Stimulated activated naive CD8-positive, alpha-beta T cell treated with anti-CD3 and anti-CD28 coated beads, Interleukin-15, Interleukin-2, amounts not matched to agents 100 ng/mL and 50 ng/mL, for 24 hours (primary cell): ENCODE measurements at regions not wholly inside any gene's neighbourhood (a gene's known extent, or its start where the extent isn't known, plus 50 kb on each side); places are given as distances from the start of the nearest gene placed in this dataset.
"Not testable (repeated sequence)": the region's sequence is repeated elsewhere in the genome, so short reads cannot be mapped to it uniquely, and the experiment has no call there.

Source experiments
- H3K27ac Mint-ChIP-seq: one replicate; pipeline ENCODE4 v1.8.0; 2021; ENCODE audit warnings: mild to moderate bottlenecking, mixed read lengths
- H3K27me3 Mint-ChIP-seq: one replicate; pipeline ENCODE4 v1.8.0; 2021; ENCODE audit warnings: mixed read lengths
- H3K36me3 Mint-ChIP-seq: one replicate; pipeline ENCODE4 v1.8.0; 2021; ENCODE audit warnings: low read depth, mixed read lengths
- H3K4me1 Mint-ChIP-seq: one replicate; pipeline ENCODE4 v1.8.0; 2021; ENCODE audit warnings: low read depth, mixed read lengths
- H3K4me3 Mint-ChIP-seq: one replicate; pipeline ENCODE4 v1.8.0; 2021; ENCODE audit warnings: mild to moderate bottlenecking, mixed read lengths
- H3K9me3 Mint-ChIP-seq: one replicate; pipeline ENCODE4 v1.8.0; 2021; ENCODE audit warnings: mixed read lengths

GRCh38 chr6:40148882-40149573 is 214.8 kb upstream of the MOCS1 start:
- Mint-ChIP-seq H3K36me3 (no peaks in the 10 kb centered on the region), H3K27ac (no peak overlapping the region), H3K4me1 (no peaks in the 10 kb centered on the region), H3K27me3 (peaks cover 8% of the 10 kb centered on the region), H3K9me3 (no peaks in the 10 kb centered on the region), H3K4me3 (no peak overlapping the region)

GRCh38 chr6:40146902-40147301 is 212.6 kb upstream of the MOCS1 start:
- Mint-ChIP-seq H3K36me3 (no peaks in the 10 kb centered on the region), H3K27me3 (peaks cover 8% of the 10 kb centered on the region), H3K27ac (no peak overlapping the region), H3K4me1 (no peaks in the 10 kb centered on the region), H3K9me3 (no peaks in the 10 kb centered on the region), H3K4me3 (no peak overlapping the region)

GRCh38 chr6:40139447-40139846 is 205.2 kb upstream of the MOCS1 start:
- Mint-ChIP-seq H3K4me1 (no peaks in the 10 kb centered on the region), H3K9me3 (peaks cover 4% of the 10 kb centered on the region), H3K36me3 (no peaks in the 10 kb centered on the region), H3K4me3 (no peak overlapping the region), H3K27me3 (peaks cover 12% of the 10 kb centered on the region), H3K27ac (no peak overlapping the region)

DNA sequence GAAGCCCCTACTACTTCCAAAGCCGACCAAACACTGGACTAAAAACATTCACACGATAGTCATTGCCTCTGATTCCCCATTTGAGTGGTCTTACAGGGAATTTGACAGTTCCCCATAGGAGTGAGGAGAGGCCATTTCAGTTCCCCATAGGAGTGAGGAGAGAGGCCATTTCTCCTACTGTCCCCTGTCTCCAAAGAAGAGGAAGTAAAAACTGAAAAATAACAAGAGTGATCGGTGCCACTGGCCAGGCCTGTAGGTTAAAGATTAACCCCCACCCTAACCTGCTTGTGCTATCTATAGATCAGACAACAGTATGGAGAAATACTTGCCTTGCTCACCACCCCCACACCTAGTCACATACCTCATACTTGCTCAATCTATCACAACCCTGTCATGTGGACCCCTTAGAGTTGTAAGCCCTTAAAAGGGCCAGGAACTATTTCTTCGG is 204.0 kb upstream of the MOCS1 start:
- H3K27me3 Mint-ChIP-seq: peaks cover 12% of the 10 kb centered on the region
- H3K4me1 Mint-ChIP-seq: no peaks in the 10 kb centered on the region
- no peak overlapping the region for H3K27ac Mint-ChIP-seq
- no peaks in the 10 kb centered on the region for H3K36me3 Mint-ChIP-seq
- no peak overlapping the region for H3K4me3 Mint-ChIP-seq
- H3K9me3 Mint-ChIP-seq: peaks cover 4% of the 10 kb centered on the region

DNA sequence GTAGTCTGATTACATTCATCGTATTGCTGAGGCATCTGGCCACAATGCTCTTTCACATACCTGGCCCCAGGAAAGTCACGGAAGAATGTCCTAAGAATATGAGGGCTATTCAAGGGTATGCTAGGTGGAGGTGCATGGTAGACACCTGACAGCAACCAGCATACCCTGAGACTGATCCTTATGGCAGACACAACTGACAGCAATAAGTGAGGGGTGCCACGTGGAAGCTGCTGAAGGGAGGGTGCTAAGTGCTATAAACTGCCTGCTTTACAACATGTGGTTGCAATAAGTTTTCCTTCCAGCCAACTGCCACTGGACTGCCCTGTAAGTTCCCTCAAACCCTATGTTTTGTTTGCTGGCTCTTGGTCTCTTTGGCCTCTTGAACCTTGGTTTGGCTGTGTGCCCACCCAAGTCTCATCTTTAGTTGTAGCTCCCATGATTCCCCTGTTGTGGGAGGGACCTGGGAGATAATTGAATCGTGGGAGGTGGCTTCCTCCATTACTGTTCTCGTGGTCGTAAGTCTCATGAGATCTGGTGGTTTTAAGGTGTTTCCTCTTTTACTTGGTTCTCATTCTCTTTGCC is 201.3 kb upstream of the MOCS1 start:
- H3K27me3 Mint-ChIP-seq: peaks cover 6% of the 10 kb centered on the region
- H3K27ac Mint-ChIP-seq: no peak overlapping the region
- peaks cover 4% of the 10 kb centered on the region for H3K9me3 Mint-ChIP-seq
- no peaks in the 10 kb centered on the region for H3K4me1 Mint-ChIP-seq
- no peak overlapping the region for H3K4me3 Mint-ChIP-seq
- no peaks in the 10 kb centered on the region for H3K36me3 Mint-ChIP-seq

- H3K36me3 Mint-ChIP-seq, H3K27me3 Mint-ChIP-seq, H3K4me1 Mint-ChIP-seq, H3K4me3 Mint-ChIP-seq, H3K27ac Mint-ChIP-seq, H3K9me3 Mint-ChIP-seq: not testable (repeated sequence)
Observed at GRCh38 chr6:40133981-40134380, 199.7 kb upstream of the MOCS1 start.

DNA sequence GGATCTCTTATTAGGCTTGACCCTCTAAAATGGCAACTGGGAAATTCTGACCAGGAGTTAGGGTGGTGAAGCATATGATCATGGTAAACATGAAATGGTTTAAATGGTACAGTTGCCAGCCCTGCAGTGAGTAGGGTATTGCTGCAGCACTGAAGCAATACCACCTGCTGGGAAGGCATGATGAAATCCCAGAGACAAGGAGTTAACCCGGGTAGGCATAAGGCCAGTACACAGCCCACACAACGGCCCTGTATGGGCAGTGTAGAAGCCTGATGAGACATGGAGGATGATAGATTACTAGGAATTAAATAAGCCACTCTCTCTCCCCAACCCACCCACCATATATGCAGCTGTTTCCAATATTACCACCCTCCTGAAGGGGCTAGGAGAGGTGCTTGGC is 197.4 kb upstream of the MOCS1 start:
- H3K27ac Mint-ChIP-seq: no peak overlapping the region
- H3K4me3 Mint-ChIP-seq: no peak overlapping the region

GRCh38 chr6:40128127-40128526 is 193.9 kb upstream of the MOCS1 start:
- Mint-ChIP-seq H3K27me3 (peaks cover 5% of the 10 kb centered on the region), H3K9me3 (no peaks in the 10 kb centered on the region), H3K4me3 (no peak overlapping the region), H3K4me1 (no peaks in the 10 kb centered on the region), H3K36me3 (no peaks in the 10 kb centered on the region), H3K27ac (no peak overlapping the region)

More for the DNA sequence above, 197.4 kb upstream of the MOCS1 start:
- Mint-ChIP-seq H3K36me3 (no peaks in the 10 kb centered on the region), H3K4me1 (no peaks in the 10 kb centered on the region), H3K27me3 (no peaks in the 10 kb centered on the region), H3K9me3 (no peaks in the 10 kb centered on the region)

- H3K4me3 Mint-ChIP-seq: no peak overlapping the region
Observed at GRCh38 chr6:40125680-40126394, 191.6 kb upstream of the MOCS1 start.

GRCh38 chr6:40124924-40125323 is 190.7 kb upstream of the MOCS1 start:
- H3K27ac Mint-ChIP-seq: no peak overlapping the region
- H3K4me3 Mint-ChIP-seq: no peak overlapping the region
- H3K9me3 Mint-ChIP-seq: no peaks in the 10 kb centered on the region
- H3K27me3 Mint-ChIP-seq: peaks cover 5% of the 10 kb centered on the region
- no peaks in the 10 kb centered on the region for H3K36me3 Mint-ChIP-seq
- H3K4me1 Mint-ChIP-seq: no peaks in the 10 kb centered on the region

More at GRCh38 chr6:40125680-40126394, 191.6 kb upstream of the MOCS1 start:
- Mint-ChIP-seq H3K4me1 (no peaks in the 10 kb centered on the region), H3K36me3 (no peaks in the 10 kb centered on the region), H3K9me3 (no peaks in the 10 kb centered on the region), H3K27me3 (peaks cover 5% of the 10 kb centered on the region), H3K27ac (no peak overlapping the region)

- Mint-ChIP-seq H3K4me3 (no peak overlapping the region), H3K27me3 (peaks cover 16% of the 10 kb centered on the region), H3K27ac (no peak overlapping the region), H3K4me1 (no peaks in the 10 kb centered on the region), H3K9me3 (no peaks in the 10 kb centered on the region), H3K36me3 (no peaks in the 10 kb centered on the region)
Observed at GRCh38 chr6:40116832-40117231, 182.6 kb upstream of the MOCS1 start.

GRCh38 chr6:40112350-40112749 is 178.1 kb upstream of the MOCS1 start:
- no peaks in the 10 kb centered on the region for H3K9me3 Mint-ChIP-seq
- no peak overlapping the region for H3K27ac Mint-ChIP-seq
- H3K36me3 Mint-ChIP-seq: no peaks in the 10 kb centered on the region
- H3K4me1 Mint-ChIP-seq: no peaks in the 10 kb centered on the region
- H3K4me3 Mint-ChIP-seq: no peak overlapping the region
- H3K27me3 Mint-ChIP-seq: peaks cover 20% of the 10 kb centered on the region

DNA sequence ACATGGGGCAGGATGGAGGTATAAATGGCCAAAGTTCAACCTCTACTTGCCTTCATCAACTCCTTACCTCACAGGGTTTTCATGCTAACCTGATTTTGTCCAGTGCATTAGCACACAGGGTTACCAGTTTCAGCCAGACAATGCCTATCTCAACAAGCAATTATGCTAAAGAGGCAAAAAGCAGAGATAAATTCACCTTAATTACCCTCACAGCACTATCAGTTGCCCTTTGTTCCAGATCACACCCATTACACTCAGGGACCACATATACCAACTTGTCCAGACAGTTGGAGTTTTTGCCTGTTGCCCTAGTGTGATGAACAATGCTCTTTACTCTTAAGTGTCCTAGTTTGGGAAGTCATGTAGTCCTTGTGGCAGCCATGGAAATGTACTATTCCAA is 174.5 kb upstream of the MOCS1 start:
- H3K9me3 Mint-ChIP-seq: no peaks in the 10 kb centered on the region
- H3K27ac Mint-ChIP-seq: no peak overlapping the region
- H3K27me3 Mint-ChIP-seq: peaks cover 19% of the 10 kb centered on the region
- H3K4me1 Mint-ChIP-seq: no peaks in the 10 kb centered on the region
- no peaks in the 10 kb centered on the region for H3K36me3 Mint-ChIP-seq
- H3K4me3 Mint-ChIP-seq: no peak overlapping the region

GRCh38 chr6:40106840-40107239 is 172.6 kb upstream of the MOCS1 start:
- Mint-ChIP-seq H3K27ac (no peak overlapping the region), H3K27me3 (peaks cover 4% of the 10 kb centered on the region), H3K9me3 (no peaks in the 10 kb centered on the region), H3K4me1 (no peaks in the 10 kb centered on the region), H3K4me3 (no peak overlapping the region), H3K36me3 (no peaks in the 10 kb centered on the region)

GRCh38 chr6:40098774-40099173 is 164.5 kb upstream of the MOCS1 start:
- H3K27ac Mint-ChIP-seq: no peak overlapping the region
- no peaks in the 10 kb centered on the region for H3K36me3 Mint-ChIP-seq
- no peaks in the 10 kb centered on the region for H3K27me3 Mint-ChIP-seq
- no peaks in the 10 kb centered on the region for H3K4me1 Mint-ChIP-seq
- no peak overlapping the region for H3K4me3 Mint-ChIP-seq
- no peaks in the 10 kb centered on the region for H3K9me3 Mint-ChIP-seq
